Caco-2 (cell line): ENCODE measurements at regions not wholly inside any gene's neighbourhood (a gene's known extent, or its start where the extent isn't known, plus 50 kb on each side); places are given as distances from the start of the nearest gene placed in this dataset.

Source experiments
- BruUV-seq: library from RNA; stranded (reverse); fragments of 400-500 nt; replicated peaks from 2 replicates; lab custom pipeline; 2021; lab: Mats Ljungman, UMichigan
- CTCF ChIA-PET: fragments of 300-600 bp; sonication (Branson Sonifier 250); formaldehyde crosslinking; loops from one replicate; lab custom pipeline; 2022; ENCODE audit warnings: antibody characterized with exemption; lab: Charles Lee
- POLR2A ChIA-PET: fragments of 300-600 bp; sonication (Branson Sonifier 250); formaldehyde crosslinking; loops from one replicate; lab custom pipeline; 2022; ENCODE audit warnings: antibody characterized with exemption; lab: Charles Lee
- DNase-seq, 2 experiments: peaks; one replicate each; pipeline versions ENCODE4 v3.0.0 to v3.0.0-alpha.2; 2020 to 2022
- H3K27me3 ChIP-seq: replicated peaks from 2 replicates; pipeline ENCODE4 v1.6.0; 2011; ENCODE audit warnings: low read length; ENCODE audit not compliant: control insufficient read depth, insufficient read depth
- H3K36me3 ChIP-seq: 2 replicates; pipeline ENCODE4 v1.5.1; 2011; ENCODE audit warnings: low read length; ENCODE audit not compliant: control insufficient read depth, insufficient read depth
- H3K4me1 ChIP-seq: fragments of 250-450 bp; sonication (Bioruptor Pico); 2 replicates; pipeline ENCODE4 v1.5.1; 2020; ENCODE audit warnings: mild to moderate bottlenecking
- H3K4me3 ChIP-seq: 2 replicates; pipeline ENCODE4 v1.5.1; 2011; ENCODE audit warnings: low read depth, mild to moderate bottlenecking, control low read depth, low read length
- H3K9me3 ChIP-seq: fragments of 250-450 bp; sonication (Bioruptor Pico); 2 replicates; pipeline ENCODE4 v1.5.1; 2020; ENCODE audit warnings: mild to moderate bottlenecking, moderate library complexity
- H3K27ac Mint-ChIP-seq: one replicate; pipeline ENCODE4 v1.8.0; 2022; ENCODE audit warnings: mixed read lengths; ENCODE audit not compliant: unreplicated experiment
- H3K27me3 Mint-ChIP-seq: one replicate; pipeline ENCODE4 v1.8.0; 2022; ENCODE audit warnings: mixed read lengths; ENCODE audit not compliant: insufficient read depth, unreplicated experiment
- H3K36me3 Mint-ChIP-seq: one replicate; pipeline ENCODE4 v1.8.0; 2022; ENCODE audit warnings: mild to moderate bottlenecking, mixed read lengths; ENCODE audit not compliant: insufficient read depth, unreplicated experiment
- H3K4me1 Mint-ChIP-seq: one replicate; pipeline ENCODE4 v1.8.0; 2022; ENCODE audit warnings: low read depth, mixed read lengths; ENCODE audit not compliant: unreplicated experiment
- H3K4me3 Mint-ChIP-seq: one replicate; pipeline ENCODE4 v1.8.0; 2022; ENCODE audit warnings: mild to moderate bottlenecking, moderate library complexity, mixed read lengths; ENCODE audit not compliant: unreplicated experiment
- H3K9me3 Mint-ChIP-seq: one replicate; pipeline ENCODE4 v1.8.0; 2022; ENCODE audit warnings: mixed read lengths; ENCODE audit not compliant: unreplicated experiment
- intact Hi-C: fragments of 100-400 bp; cut with micrococcal nuclease; formaldehyde crosslinking; loops from one replicate; pipeline ENCODE4 v1.10.0; 2022; ENCODE audit not compliant: unreplicated experiment
- TF ChIP-seq, protein P1 (sequence below), 2 experiments: fragments of 200-600 bp in 1 of 2; IDR thresholded peaks; 1 replicate in 1 of 2; 2 replicates in 1 of 2; pipeline versions ENCODE4 v1.5.1 to v1.8.0; 2011 to 2022; ENCODE audit warnings: antibody characterized with exemption in 1 of 2, control low read depth in 1 of 2, inconsistent platforms in 1 of 2, low read depth in 1 of 2, low read length in 1 of 2, mild to moderate bottlenecking in 1 of 2, moderate library complexity in 1 of 2; ENCODE audit not compliant: insufficient read depth in 1 of 2, severe bottlenecking in 1 of 2, unreplicated experiment in 1 of 2

DNA sequence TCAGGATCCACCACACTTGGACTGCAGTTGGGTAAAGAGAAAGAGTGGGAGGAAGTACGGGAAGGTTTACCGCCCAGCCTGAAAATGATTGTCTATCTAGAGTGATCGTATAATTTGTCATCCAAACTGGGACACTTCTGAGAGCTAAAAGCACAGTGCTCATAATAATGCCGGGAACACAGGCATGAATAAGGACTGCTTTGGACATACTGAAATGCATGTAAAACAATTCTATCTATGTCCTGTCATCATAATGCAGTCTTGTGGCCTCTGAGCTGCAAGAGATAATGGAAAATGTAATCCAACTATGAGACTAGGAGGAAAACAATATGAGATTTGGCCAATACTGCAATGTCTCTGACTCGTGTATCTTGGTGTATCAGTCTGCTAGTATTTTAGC, 435.5 kb downstream of the SOX11 start:
- H3K4me3 ChIP-seq: no peak overlapping the region
- H3K9me3 ChIP-seq: no peaks in the 10 kb centered on the region
- POLR2A ChIA-PET: no interaction called here
- Mint-ChIP-seq H3K27me3 (no peaks in the 10 kb centered on the region), H3K4me3 (no peak overlapping the region), H3K36me3 (no peaks in the 10 kb centered on the region), H3K9me3 (no peaks in the 10 kb centered on the region), H3K27ac (no peak overlapping the region), H3K4me1 (no peaks in the 10 kb centered on the region)
- no peak for DNase-seq
- TF ChIP-seq, protein P1, sequence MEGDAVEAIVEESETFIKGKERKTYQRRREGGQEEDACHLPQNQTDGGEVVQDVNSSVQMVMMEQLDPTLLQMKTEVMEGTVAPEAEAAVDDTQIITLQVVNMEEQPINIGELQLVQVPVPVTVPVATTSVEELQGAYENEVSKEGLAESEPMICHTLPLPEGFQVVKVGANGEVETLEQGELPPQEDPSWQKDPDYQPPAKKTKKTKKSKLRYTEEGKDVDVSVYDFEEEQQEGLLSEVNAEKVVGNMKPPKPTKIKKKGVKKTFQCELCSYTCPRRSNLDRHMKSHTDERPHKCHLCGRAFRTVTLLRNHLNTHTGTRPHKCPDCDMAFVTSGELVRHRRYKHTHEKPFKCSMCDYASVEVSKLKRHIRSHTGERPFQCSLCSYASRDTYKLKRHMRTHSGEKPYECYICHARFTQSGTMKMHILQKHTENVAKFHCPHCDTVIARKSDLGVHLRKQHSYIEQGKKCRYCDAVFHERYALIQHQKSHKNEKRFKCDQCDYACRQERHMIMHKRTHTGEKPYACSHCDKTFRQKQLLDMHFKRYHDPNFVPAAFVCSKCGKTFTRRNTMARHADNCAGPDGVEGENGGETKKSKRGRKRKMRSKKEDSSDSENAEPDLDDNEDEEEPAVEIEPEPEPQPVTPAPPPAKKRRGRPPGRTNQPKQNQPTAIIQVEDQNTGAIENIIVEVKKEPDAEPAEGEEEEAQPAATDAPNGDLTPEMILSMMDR (IDR thresholded peaks at IDR 0.05; ENCODE audit: insufficient read depth in 1 of 2, low read depth in 1 of 2, low read length in 1 of 2, severe bottlenecking in 1 of 2, unreplicated experiment in 1 of 2): no peak
- CTCF ChIA-PET: no interaction called here
- H3K27me3 ChIP-seq: no peaks in the 10 kb centered on the region
- H3K4me1 ChIP-seq: no peaks in the 10 kb centered on the region
- no peaks in the 10 kb centered on the region for H3K36me3 ChIP-seq
- intact Hi-C loops: no loop called here
- BruUV-seq: no TSS peak

DNA sequence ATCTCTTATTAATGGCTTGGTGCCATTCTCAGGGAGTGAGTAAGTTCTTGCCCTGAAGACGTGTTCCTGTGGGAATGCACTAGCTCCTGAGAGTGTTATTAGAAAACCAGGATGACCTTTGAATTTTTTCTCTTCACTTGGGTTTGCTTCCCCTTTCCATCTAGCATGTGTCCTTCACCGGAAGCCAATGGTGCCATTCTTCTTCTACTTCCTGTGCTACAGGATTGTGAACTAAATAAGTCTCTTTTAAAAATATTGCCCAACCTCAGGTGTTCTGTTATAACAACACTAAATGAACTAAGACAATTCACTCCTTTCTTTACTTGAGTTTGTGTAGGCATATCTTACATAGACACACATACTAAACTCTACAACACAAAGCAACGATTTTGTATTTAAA, 447.0 kb downstream of the SOX11 start:
- H3K9me3 Mint-ChIP-seq: peaks cover 34% of the 10 kb centered on the region
- no TSS peak for BruUV-seq
- H3K9me3 ChIP-seq: peaks cover 14% of the 10 kb centered on the region; the same call in 1 of the 2 replicates

DNA sequence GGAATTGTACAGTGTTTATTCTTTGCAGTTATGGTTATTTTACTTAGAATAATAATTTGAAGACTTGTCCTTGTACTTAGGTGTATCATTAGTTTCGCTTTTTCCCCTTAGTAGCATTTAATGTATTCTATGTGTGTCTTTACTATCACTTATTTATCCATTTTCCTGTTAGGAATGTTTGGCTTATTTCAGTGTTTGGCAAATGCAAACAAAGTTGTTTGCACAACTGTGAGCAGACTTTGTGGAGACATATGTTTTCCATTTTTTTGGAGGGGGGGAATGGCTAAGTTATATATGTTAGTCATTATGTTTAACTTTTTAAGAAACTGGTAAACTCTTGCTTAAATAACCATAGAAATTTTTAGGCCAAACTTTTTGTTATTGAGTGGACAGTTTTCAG, 447.7 kb downstream of the SOX11 start:
- no TSS peak for BruUV-seq
- no peak for DNase-seq
- H3K36me3 ChIP-seq: no peaks in the 10 kb centered on the region
- ChIA-PET CTCF (no interaction called here), POLR2A (no interaction called here)
- TF ChIP-seq, protein P1 (IDR thresholded peaks at IDR 0.05; ENCODE audit: insufficient read depth in 1 of 2, low read depth in 1 of 2, low read length in 1 of 2, severe bottlenecking in 1 of 2, unreplicated experiment in 1 of 2): no peak
- Mint-ChIP-seq H3K4me3 (no peak overlapping the region), H3K27ac (no peak overlapping the region), H3K9me3 (peaks cover 41% of the 10 kb centered on the region), H3K36me3 (no peaks in the 10 kb centered on the region), H3K27me3 (no peaks in the 10 kb centered on the region), H3K4me1 (no peaks in the 10 kb centered on the region)
- intact Hi-C loops: no loop called here
- no peaks in the 10 kb centered on the region for H3K27me3 ChIP-seq
- H3K4me3 ChIP-seq: no peak overlapping the region
- no peaks in the 10 kb centered on the region for H3K4me1 ChIP-seq
- H3K9me3 ChIP-seq: peaks cover 14% of the 10 kb centered on the region; the same call in 1 of the 2 replicates

More for the DNA sequence above, 447.0 kb downstream of the SOX11 start:
- TF ChIP-seq, protein P1 (IDR thresholded peaks at IDR 0.05; ENCODE audit: insufficient read depth in 1 of 2, low read depth in 1 of 2, low read length in 1 of 2, severe bottlenecking in 1 of 2, unreplicated experiment in 1 of 2): no peak
- no peaks in the 10 kb centered on the region for H3K27me3 Mint-ChIP-seq
- Histone ChIP-seq H3K4me3 (no peak overlapping the region), H3K27me3 (no peaks in the 10 kb centered on the region), H3K4me1 (no peaks in the 10 kb centered on the region), H3K36me3 (no peaks in the 10 kb centered on the region)
- intact Hi-C loops: no loop called here
- ChIA-PET POLR2A (no interaction called here), CTCF (no interaction called here)
- no peaks in the 10 kb centered on the region for H3K4me1 Mint-ChIP-seq
- no peak for DNase-seq
- no peaks in the 10 kb centered on the region for H3K36me3 Mint-ChIP-seq
- H3K4me3 Mint-ChIP-seq: no peak overlapping the region
- H3K27ac Mint-ChIP-seq: no peak overlapping the region
